K562 (cell line): ENCODE measurements at regions not wholly inside any gene's neighbourhood (a gene's known extent, or its start where the extent isn't known, plus 50 kb on each side); places are given as distances from the start of the nearest gene placed in this dataset.

ENCODE experiments used
- ATAC-seq: fragments of 200-7000 bp; cut with Tn5 transposase; 3 replicates; pipeline ENCODE4 v1.9.1; 2020; ENCODE audit warnings: moderate library complexity
- BruUV-seq: library from RNA; stranded (reverse); fragments of 400-500 nt; replicated peaks from 2 replicates; lab custom pipeline; 2021; lab: Mats Ljungman, UMichigan
- CTCF ChIA-PET: fragments of 300-600 bp; formaldehyde crosslinking; extraction: SDS; loops from one replicate; lab custom pipeline; 2021; ENCODE audit warnings: low intra/inter-chr PET ratio; lab: Yijun Ruan, JAX
- POLR2A ChIA-PET: fragments of 300-600, 350-650 bp; sonication (Branson Sonifier 250); formaldehyde crosslinking; extraction: SDS; loops from one replicate; lab custom pipeline; 2021; ENCODE audit warnings: antibody characterized with exemption, inconsistent platforms; lab: Yijun Ruan, JAX
- DNase-seq, 4 experiments: peaks; one replicate each; pipeline versions ENCODE4 v3.0.0 to v3.0.0-alpha.2; 2011 to 2018; ENCODE audit warnings: low spot score in 3 of 4, mixed read lengths in 3 of 4; ENCODE audit errors: extremely low read depth in 1 of 4
- FAIRE-seq: peaks from 2 replicates; lab custom pipeline; 2011; peaks lifted over from hg19 to GRCh38; lab: Jason Lieb, UNC
- H2AFZ ChIP-seq: 2 replicates; pipeline ENCODE4 v1.6.0; 2011; ENCODE audit warnings: low read depth, low read length, control low read depth, inconsistent platforms
- H3K27ac ChIP-seq: fragments of 200-600 bp; 3 replicates; pipeline ENCODE4 v1.8.0; 2011; ENCODE audit warnings: low read depth, mild to moderate bottlenecking, control low read depth, inconsistent platforms, low read length, moderate library complexity, mixed read lengths; ENCODE audit errors: extremely low read depth
- H3K27me3 ChIP-seq, 2 experiments: fragments of 300-600 bp in 1 of 2; 2 replicates in 1 of 2; 3 replicates in 1 of 2; pipeline versions ENCODE4 v1.6.0 to v1.8.0; 2011; ENCODE audit warnings: inconsistent platforms in 2 of 2, low read length in 2 of 2, mild to moderate bottlenecking in 1 of 2, mixed read lengths in 1 of 2, moderate library complexity in 1 of 2; ENCODE audit not compliant: control insufficient read depth in 2 of 2, insufficient read depth in 2 of 2
- H3K36me3 ChIP-seq: fragments of 300-600 bp; 3 replicates; pipeline ENCODE4 v1.8.0; 2011; ENCODE audit warnings: mild to moderate bottlenecking, low read length, inconsistent platforms; ENCODE audit not compliant: control insufficient read depth, insufficient read depth
- H3K4me1 ChIP-seq, 2 experiments: fragments of 200-600 bp in 1 of 2; replicated peaks in 1 of 2; 2 replicates in 1 of 2; 3 replicates in 1 of 2; pipeline versions ENCODE4 v1.5.1 to v1.8.0; 2011; ENCODE audit warnings: inconsistent platforms in 2 of 2, low read length in 2 of 2, mild to moderate bottlenecking in 1 of 2, mixed read lengths in 1 of 2, moderate library complexity in 1 of 2; ENCODE audit not compliant: control insufficient read depth in 2 of 2, insufficient read depth in 2 of 2
- H3K4me2 ChIP-seq: 2 replicates; pipeline ENCODE4 v1.6.1; 2011; ENCODE audit warnings: low read length, control low read depth, inconsistent platforms, mixed read lengths; ENCODE audit not compliant: insufficient read depth
- H3K4me3 ChIP-seq: fragments of 200-600 bp; sonication (generic), shearing (Covaris generic); 2 replicates; pipeline ENCODE4 v1.5.1; 2016; ENCODE audit warnings: control low read depth, inconsistent platforms
- H3K79me2 ChIP-seq: fragments of 200-600 bp; 3 replicates; pipeline ENCODE4 v1.8.0; 2011; ENCODE audit warnings: low read length, inconsistent platforms; ENCODE audit not compliant: control insufficient read depth, insufficient read depth
- H3K9ac ChIP-seq, 2 experiments: 2 replicates each; pipeline versions ENCODE4 v1.6.0 to v1.6.1; 2011; ENCODE audit warnings: low read depth in 2 of 2, low read length in 2 of 2, control low read depth in 1 of 2, inconsistent platforms in 1 of 2, mild to moderate bottlenecking in 1 of 2, mixed read lengths in 1 of 2; ENCODE audit not compliant: insufficient read depth in 1 of 2
- H3K9me1 ChIP-seq: one replicate; pipeline ENCODE4 v1.6.0; 2011; ENCODE audit warnings: inconsistent platforms, mild to moderate bottlenecking, low read length, moderate library complexity; ENCODE audit not compliant: control insufficient read depth, insufficient read depth
- H3K9me3 ChIP-seq: replicated peaks from 2 replicates; pipeline ENCODE4 v1.5.1; 2011; ENCODE audit warnings: low read depth, low read length, inconsistent platforms; ENCODE audit not compliant: control insufficient read depth, insufficient read depth
- H4K20me1 ChIP-seq: replicated peaks from 2 replicates; pipeline ENCODE4 v1.6.1; 2011; ENCODE audit warnings: low read length, inconsistent platforms, mixed read lengths; ENCODE audit not compliant: control insufficient read depth, insufficient read depth
- HNRNPUL1 ChIP-seq: fragments of 200-400 bp; formaldehyde crosslinking; IDR thresholded peaks from 2 replicates; pipeline ENCODE4 v1.6.1; 2017; ENCODE audit warnings: low read length
- HOXB6 ChIP-seq: fragments of 250-450 bp; sonication (Bioruptor Pico); IDR thresholded peaks from 2 replicates; pipeline ENCODE4 v1.5.1; 2022; ENCODE audit warnings: mild to moderate bottlenecking, borderline replicate concordance
- MTF1 ChIP-seq: fragments of 250-450 bp; sonication (Bioruptor Pico); IDR thresholded peaks from 2 replicates; pipeline ENCODE4 v1.9.0; 2021; ENCODE audit warnings: moderate library complexity, mild to moderate bottlenecking, inconsistent platforms, borderline replicate concordance
- POU5F1 ChIP-seq: fragments of 150-350 bp; IDR thresholded peaks from 2 replicates; pipeline ENCODE4 v1.6.1; 2014; ENCODE audit warnings: borderline replicate concordance, low read length, low read depth, mild to moderate bottlenecking; ENCODE audit not compliant: partially characterized antibody
- ZNF134 ChIP-seq: fragments of 250-450 bp; sonication (Bioruptor Pico); conservative IDR thresholded peaks from 2 replicates; pipeline ENCODE4 v1.4.0; 2020
- WGBS: fragments of 100-300 bp; shearing (Covaris generic); methylation state at CpG from one replicate; pipeline ENCODE4 v1.1.6; 2016; ENCODE audit warnings: low coverage, mixed read lengths; ENCODE audit not compliant: insufficient coverage; ENCODE audit errors: missing lambda C conversion rate; 5-methylcytosine and 5-hydroxymethylcytosine counted together
- in situ Hi-C: fragments of 300-500 bp; cut with MboI; formaldehyde crosslinking; loops from 4 replicates; pipeline ENCODE4 v1.15.0; 2018; ENCODE audit warnings: inconsistent platforms, mixed read lengths
- intact Hi-C: fragments of 100-400 bp; cut with micrococcal nuclease; formaldehyde crosslinking; loops from 2 replicates; pipeline ENCODE4 v1.14.2; 2022
- TF ChIP-seq, protein P1 (sequence below): fragments of 450-650 bp; formaldehyde crosslinking; IDR thresholded peaks from 2 replicates; pipeline ENCODE4 v1.4.0; 2020; ENCODE audit warnings: mild to moderate bottlenecking, mixed read lengths
- TF ChIP-seq, protein P2 (sequence below): sonication (generic); formaldehyde crosslinking; IDR thresholded peaks from 2 replicates; pipeline ENCODE4 v1.8.0; 2022; ENCODE audit warnings: missing genetic modification reagents, mild to moderate bottlenecking, borderline replicate concordance
- TF ChIP-seq, protein P3 (sequence below): fragments of 200-800 bp; sonication (Bioruptor generic); IDR thresholded peaks from 2 replicates; pipeline ENCODE4 v1.6.1; 2016; ENCODE audit warnings: missing genetic modification characterization, missing compliant biosample characterization
- TF ChIP-seq, protein P4 (sequence below): fragments of 450-650 bp; formaldehyde crosslinking; IDR thresholded peaks from 2 replicates; pipeline ENCODE4 v1.4.0; 2020; ENCODE audit warnings: mild to moderate bottlenecking

DNA sequence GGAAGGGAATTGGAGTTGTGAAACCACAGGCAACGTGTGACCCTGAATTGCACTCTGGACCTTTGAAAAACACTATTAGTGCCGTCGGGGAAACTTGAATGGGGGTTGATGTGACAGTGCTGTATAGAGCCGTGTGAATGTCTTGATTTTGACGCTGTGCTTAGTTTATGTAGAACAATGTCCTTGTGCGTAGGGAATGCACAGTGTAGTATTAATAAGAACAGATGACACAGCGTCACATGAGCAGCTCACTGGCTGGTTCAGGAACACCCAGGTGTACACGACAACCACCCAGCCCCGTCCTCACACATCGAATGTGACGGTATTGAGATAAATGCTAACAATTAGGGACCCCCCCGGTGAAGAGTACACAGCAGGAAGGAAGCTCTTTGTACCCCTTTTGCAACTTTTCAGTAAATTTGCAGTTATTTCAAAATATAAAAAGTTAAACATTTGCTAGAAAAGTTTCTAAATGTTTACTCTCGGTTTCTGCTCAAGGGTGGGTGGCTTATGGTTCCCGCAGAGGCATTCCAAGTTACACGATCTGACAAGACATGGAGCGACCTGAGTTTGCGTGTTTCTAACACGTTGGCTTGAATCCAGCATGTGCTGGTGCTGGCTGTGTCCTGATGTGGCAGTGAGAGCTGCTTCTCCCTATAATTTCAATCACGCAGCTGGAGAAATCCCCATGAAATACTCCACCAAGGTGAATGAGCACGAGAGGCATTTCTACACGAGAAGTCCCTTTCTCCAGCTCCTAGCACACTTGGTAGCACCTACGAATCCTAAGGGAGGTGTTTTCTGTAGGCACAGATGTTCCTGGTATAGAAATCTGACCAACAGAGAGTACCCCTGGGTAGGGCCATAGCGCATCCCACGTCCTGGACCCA lies 208.0 kb upstream of the EXOC2 start (continued):
- TF ChIP-seq POU5F1 (no peak), ZNF134 (CRISPR knock-in tag) (no peak), MTF1 (CRISPR knock-in tag) (no peak)
- TF ChIP-seq, protein P1, sequence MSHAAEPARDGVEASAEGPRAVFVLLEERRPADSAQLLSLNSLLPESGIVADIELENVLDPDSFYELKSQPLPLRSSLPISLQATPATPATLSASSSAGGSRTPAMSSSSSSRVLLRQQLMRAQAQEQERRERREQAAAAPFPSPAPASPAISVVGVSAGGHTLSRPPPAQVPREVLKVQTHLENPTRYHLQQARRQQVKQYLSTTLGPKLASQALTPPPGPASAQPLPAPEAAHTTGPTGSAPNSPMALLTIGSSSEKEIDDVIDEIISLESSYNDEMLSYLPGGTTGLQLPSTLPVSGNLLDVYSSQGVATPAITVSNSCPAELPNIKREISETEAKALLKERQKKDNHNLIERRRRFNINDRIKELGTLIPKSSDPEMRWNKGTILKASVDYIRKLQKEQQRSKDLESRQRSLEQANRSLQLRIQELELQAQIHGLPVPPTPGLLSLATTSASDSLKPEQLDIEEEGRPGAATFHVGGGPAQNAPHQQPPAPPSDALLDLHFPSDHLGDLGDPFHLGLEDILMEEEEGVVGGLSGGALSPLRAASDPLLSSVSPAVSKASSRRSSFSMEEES = no peak
- TF ChIP-seq, all 486 proteins: peak for 0

DNA sequence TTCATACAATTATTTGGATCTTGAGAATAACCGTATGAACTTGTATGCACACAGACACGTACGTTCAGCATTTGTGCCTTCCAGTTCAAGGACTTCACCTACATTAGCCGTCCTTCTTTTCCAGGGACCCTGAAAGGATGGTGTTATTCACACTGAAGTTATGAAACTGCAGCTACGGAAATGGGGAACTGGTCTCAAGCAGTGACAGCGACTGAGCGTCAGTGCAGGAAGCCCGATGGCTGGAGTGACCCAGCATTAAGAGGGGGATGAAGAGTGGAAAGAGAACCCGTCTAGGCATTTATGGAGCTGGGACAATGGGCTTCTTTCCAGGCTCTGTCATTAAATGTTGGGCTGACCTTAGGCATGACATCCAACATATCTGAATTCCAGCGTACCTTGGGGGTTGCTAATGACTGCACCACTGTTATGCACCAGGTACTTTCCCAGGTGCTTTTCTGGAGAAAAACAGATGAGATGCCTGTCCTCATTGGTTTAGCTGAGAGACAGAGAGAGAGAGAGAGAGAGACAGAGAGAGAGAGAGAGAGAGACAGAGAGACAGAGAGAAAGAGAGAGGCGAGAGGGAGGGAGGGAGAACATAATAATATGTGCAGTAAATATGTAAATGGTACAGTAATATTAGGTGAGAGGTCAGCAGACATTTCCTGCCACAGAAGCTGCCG lies 204.7 kb upstream of the EXOC2 start:
- H3K36me3 ChIP-seq = no peaks in the 10 kb centered on the region
- ATAC-seq = no peak
- H3K9ac ChIP-seq = no peak overlapping the region
- H3K27ac ChIP-seq = no peak overlapping the region
- DNase-seq = no peak
- FAIRE-seq = no peak
- H3K27me3 ChIP-seq = peaks cover 7 to 36% of the 10 kb centered on the region in 2 experiments; a peak in 4 of 5 replicates
- CTCF ChIA-PET = no interaction called here
- no peaks in the 10 kb centered on the region for H3K9me1 ChIP-seq
- POLR2A ChIA-PET = interaction anchor here (1.1 kb wide), 1 partner anchor 9 kb away, joined by 3 read pairs; no protein-coding TSS in a partner anchor
- H3K4me1 ChIP-seq = no peaks in the 10 kb centered on the region
- no peak overlapping the region for H3K4me3 ChIP-seq
- in situ Hi-C loops (no loop called here), intact Hi-C loops (loop anchor here (10.0 kb wide), 1 partner anchor 93 kb away; no protein-coding TSS in a partner anchor)
- no peaks in the 10 kb centered on the region for H3K79me2 ChIP-seq
- H4K20me1 ChIP-seq = 0 out of 2 replicates have a peak, but pooled peaks cover 2% of the 10 kb centered on the region
- WGBS = 1% methylated on average over 12 of the region's 12 CpGs
- no peak overlapping the region for H3K4me2 ChIP-seq
- no TSS peak for BruUV-seq
- no peaks in the 10 kb centered on the region for H3K9me3 ChIP-seq
- H2AFZ ChIP-seq = no peak overlapping the region
- TF ChIP-seq HNRNPUL1 (no peak), HOXB6 (no peak)
- TF ChIP-seq, protein P2, sequence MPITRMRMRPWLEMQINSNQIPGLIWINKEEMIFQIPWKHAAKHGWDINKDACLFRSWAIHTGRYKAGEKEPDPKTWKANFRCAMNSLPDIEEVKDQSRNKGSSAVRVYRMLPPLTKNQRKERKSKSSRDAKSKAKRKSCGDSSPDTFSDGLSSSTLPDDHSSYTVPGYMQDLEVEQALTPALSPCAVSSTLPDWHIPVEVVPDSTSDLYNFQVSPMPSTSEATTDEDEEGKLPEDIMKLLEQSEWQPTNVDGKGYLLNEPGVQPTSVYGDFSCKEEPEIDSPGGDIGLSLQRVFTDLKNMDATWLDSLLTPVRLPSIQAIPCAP = no peak
- TF ChIP-seq, protein P3, sequence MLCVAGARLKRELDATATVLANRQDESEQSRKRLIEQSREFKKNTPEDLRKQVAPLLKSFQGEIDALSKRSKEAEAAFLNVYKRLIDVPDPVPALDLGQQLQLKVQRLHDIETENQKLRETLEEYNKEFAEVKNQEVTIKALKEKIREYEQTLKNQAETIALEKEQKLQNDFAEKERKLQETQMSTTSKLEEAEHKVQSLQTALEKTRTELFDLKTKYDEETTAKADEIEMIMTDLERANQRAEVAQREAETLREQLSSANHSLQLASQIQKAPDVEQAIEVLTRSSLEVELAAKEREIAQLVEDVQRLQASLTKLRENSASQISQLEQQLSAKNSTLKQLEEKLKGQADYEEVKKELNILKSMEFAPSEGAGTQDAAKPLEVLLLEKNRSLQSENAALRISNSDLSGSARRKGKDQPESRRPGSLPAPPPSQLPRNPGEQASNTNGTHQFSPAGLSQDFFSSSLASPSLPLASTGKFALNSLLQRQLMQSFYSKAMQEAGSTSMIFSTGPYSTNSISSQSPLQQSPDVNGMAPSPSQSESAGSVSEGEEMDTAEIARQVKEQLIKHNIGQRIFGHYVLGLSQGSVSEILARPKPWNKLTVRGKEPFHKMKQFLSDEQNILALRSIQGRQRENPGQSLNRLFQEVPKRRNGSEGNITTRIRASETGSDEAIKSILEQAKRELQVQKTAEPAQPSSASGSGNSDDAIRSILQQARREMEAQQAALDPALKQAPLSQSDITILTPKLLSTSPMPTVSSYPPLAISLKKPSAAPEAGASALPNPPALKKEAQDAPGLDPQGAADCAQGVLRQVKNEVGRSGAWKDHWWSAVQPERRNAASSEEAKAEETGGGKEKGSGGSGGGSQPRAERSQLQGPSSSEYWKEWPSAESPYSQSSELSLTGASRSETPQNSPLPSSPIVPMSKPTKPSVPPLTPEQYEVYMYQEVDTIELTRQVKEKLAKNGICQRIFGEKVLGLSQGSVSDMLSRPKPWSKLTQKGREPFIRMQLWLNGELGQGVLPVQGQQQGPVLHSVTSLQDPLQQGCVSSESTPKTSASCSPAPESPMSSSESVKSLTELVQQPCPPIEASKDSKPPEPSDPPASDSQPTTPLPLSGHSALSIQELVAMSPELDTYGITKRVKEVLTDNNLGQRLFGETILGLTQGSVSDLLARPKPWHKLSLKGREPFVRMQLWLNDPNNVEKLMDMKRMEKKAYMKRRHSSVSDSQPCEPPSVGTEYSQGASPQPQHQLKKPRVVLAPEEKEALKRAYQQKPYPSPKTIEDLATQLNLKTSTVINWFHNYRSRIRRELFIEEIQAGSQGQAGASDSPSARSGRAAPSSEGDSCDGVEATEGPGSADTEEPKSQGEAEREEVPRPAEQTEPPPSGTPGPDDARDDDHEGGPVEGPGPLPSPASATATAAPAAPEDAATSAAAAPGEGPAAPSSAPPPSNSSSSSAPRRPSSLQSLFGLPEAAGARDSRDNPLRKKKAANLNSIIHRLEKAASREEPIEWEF (CRISPR knock-in tag) = no peak
- TF ChIP-seq, protein P4, sequence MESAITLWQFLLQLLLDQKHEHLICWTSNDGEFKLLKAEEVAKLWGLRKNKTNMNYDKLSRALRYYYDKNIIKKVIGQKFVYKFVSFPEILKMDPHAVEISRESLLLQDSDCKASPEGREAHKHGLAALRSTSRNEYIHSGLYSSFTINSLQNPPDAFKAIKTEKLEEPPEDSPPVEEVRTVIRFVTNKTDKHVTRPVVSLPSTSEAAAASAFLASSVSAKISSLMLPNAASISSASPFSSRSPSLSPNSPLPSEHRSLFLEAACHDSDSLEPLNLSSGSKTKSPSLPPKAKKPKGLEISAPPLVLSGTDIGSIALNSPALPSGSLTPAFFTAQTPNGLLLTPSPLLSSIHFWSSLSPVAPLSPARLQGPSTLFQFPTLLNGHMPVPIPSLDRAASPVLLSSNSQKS (CRISPR knock-in tag) = no peak
